Right lobe of liver (tissue), 6 donors: ENCODE measurements at regions not wholly inside any gene's neighbourhood (a gene's known extent, or its start where the extent isn't known, plus 50 kb on each side); places are given as distances from the start of the nearest gene placed in this dataset.
"Not testable (repeated sequence)": the region's sequence is repeated elsewhere in the genome, so short reads cannot be mapped to it uniquely, and the experiment has no call there.

ENCODE experiments used
- ATAC-seq, 4 donors: fragments of 200-7000 bp; cut with Tn5 transposase; one replicate each; pipeline ENCODE4 v1.9.1; 2020; ENCODE audit warnings: mild to moderate bottlenecking in 4 of 4, moderate library complexity in 4 of 4
- DNase-seq, 3 donors: peaks; one replicate each; pipeline ENCODE4 v3.0.0-alpha.2; 2020
- H3K27ac ChIP-seq, 3 donors: fragments of 200-600 bp; one replicate each; pipeline ENCODE4 v1.8.0; 2022
- H3K27me3 ChIP-seq, 2 donors: fragments of 200-600 bp; one replicate each; pipeline ENCODE4 v1.8.0; 2022
- H3K36me3 ChIP-seq, 4 donors: fragments of 200-600 bp; sonication (generic) in 1 of 4; one replicate each; pipeline versions ENCODE4 v1.5.1 to v1.8.0; 2017 to 2022; ENCODE audit warnings: control low read depth in 1 of 4
- H3K4me1 ChIP-seq, 4 donors: fragments of 200-600 bp; sonication (generic) in 1 of 4; one replicate each; pipeline versions ENCODE4 v1.5.1 to v1.8.0; 2017 to 2022; ENCODE audit warnings: control low read depth in 1 of 4
- H3K4me3 ChIP-seq, 3 donors: fragments of 200-600 bp; one replicate each; pipeline ENCODE4 v1.8.0; 2022
- H3K9me3 ChIP-seq, 4 donors: fragments of 200-600 bp; sonication (generic) in 1 of 4; one replicate each; pipeline versions ENCODE4 v1.5.1 to v1.8.0; 2017 to 2022; ENCODE audit warnings: control low read depth in 1 of 4
- CTCF ChIP-seq, 4 donors: fragments of 200-600 bp in 3 of 4; fragments of 450-650 bp in 1 of 4; IDR thresholded peaks; one replicate each; pipeline versions ENCODE4 v1.5.1 to v1.8.0; 2016 to 2022; ENCODE audit warnings: antibody characterized with exemption in 4 of 4, mild to moderate bottlenecking in 2 of 4
- POLR2A ChIP-seq: fragments of 450-650 bp; IDR thresholded peaks from one replicate; pipeline ENCODE4 v1.6.1; 2017; ENCODE audit warnings: antibody characterized with exemption, mild to moderate bottlenecking
- WGBS: methylation state at CpG from one replicate; pipeline ENCODE4 v1.1.6; 2018; ENCODE audit warnings: low coverage, low lambda C conversion rate; ENCODE audit not compliant: insufficient coverage; ENCODE audit errors: missing lambda C conversion rate; 5-methylcytosine and 5-hydroxymethylcytosine counted together
- intact Hi-C, 2 donors: fragments of 100-400 bp; cut with DNase I; formaldehyde crosslinking; loops; one replicate each; pipeline versions ENCODE4 v1.11.2 to v1.14.1; 2022
- donor health status: DM: no; HTN: yes; CAD: no.
- donor health status: DM: no; HTN: no; CAD: no.
- donor health status: DM: no; HTN: no; CAD: no.
- donor health status: DM: no; HTN: yes; CAD: no.
- donor health status: DM: no; HTN: yes; CAD: no.

DNA sequence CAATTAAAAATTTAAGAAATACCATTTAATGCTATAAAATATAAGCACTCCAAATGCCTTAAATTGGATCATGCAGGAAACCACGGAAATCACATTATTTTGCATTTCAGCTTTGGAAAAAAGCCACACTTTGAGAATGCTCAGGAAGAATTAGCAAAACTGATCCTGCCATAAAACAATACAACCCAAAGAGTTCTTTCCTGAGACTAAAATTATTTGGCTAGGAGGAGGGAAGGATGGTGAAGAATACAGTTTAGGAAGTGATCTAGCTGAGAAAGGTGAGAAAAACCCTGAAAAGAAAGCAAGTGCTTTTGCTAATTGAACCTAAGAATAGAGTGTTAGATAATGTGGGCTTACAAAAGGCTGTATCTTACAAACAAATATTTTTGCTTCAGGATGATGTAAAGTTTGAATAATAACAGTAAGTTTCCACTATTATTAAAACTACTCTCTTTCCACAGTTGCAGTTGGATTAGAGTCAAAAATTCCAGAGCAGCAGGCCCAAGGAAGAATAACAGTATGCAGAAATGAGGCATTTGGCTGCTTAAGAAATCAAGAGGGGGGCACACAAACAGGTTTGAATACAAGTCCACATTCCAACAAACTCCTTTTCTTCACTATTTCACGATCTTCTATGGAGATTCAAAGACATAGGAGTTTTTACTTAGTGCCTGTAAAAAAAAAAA lies 565.4 kb downstream of the RFPL4B start:
- WGBS = 30% methylated on average over 2 of the region's 2 CpGs
- no peak overlapping the region for H3K4me3 ChIP-seq
- no peaks in the 10 kb centered on the region for H3K4me1 ChIP-seq
- no peak overlapping the region for H3K27ac ChIP-seq
- H3K36me3 ChIP-seq = no peaks in the 10 kb centered on the region
- no peaks in the 10 kb centered on the region for H3K27me3 ChIP-seq
- ATAC-seq (no peak), DNase-seq (no peak)
- H3K9me3 ChIP-seq = no peaks in the 10 kb centered on the region
- no peak for TF ChIP-seq CTCF (IDR thresholded peaks at IDR 0.05)
- TF ChIP-seq POLR2A = no peak
- intact Hi-C loops = no loop called here

- intact Hi-C loops, ATAC-seq, DNase-seq, H3K9me3 ChIP-seq, H3K27ac ChIP-seq, H3K36me3 ChIP-seq, H3K27me3 ChIP-seq, H3K4me1 ChIP-seq, H3K4me3 ChIP-seq: not testable (repeated sequence)
- no CpG with 5 or more reads among the region's 14 CpGs for WGBS
These were observed 572.6 kb downstream of the RFPL4B start for GRCh38 chr6:112919744-112920143.

DNA sequence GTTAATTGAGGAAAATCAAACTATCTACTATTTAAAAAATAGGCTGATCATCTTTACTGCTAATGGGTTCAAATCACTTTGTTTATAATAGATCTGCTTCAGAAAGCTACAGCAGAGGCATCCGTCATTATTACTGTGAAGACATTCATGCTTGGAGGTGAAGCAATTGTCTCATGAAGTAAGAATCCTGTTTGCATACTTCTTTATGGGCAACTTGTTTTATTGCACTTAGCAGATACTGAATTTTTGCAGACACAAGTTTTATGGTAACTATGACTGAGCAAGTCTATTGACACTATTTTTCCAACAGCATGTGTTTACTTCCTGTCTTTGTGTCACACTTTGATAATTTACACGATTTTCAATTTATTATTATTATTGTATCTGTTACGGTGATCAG lies 573.9 kb downstream of the RFPL4B start:
- no peak for TF ChIP-seq POLR2A
- no peak for TF ChIP-seq CTCF (IDR thresholded peaks at IDR 0.05)
- Histone ChIP-seq H3K27ac (no peak overlapping the region), H3K27me3 (no peaks in the 10 kb centered on the region), H3K9me3 (no peaks in the 10 kb centered on the region), H3K4me3 (no peak overlapping the region), H3K4me1 (no peaks in the 10 kb centered on the region), H3K36me3 (no peaks in the 10 kb centered on the region)
- DNase-seq (no peak), ATAC-seq (no peak)
- 53% methylated on average over 3 of the region's 3 CpGs for WGBS
- intact Hi-C loops = no loop called here

DNA sequence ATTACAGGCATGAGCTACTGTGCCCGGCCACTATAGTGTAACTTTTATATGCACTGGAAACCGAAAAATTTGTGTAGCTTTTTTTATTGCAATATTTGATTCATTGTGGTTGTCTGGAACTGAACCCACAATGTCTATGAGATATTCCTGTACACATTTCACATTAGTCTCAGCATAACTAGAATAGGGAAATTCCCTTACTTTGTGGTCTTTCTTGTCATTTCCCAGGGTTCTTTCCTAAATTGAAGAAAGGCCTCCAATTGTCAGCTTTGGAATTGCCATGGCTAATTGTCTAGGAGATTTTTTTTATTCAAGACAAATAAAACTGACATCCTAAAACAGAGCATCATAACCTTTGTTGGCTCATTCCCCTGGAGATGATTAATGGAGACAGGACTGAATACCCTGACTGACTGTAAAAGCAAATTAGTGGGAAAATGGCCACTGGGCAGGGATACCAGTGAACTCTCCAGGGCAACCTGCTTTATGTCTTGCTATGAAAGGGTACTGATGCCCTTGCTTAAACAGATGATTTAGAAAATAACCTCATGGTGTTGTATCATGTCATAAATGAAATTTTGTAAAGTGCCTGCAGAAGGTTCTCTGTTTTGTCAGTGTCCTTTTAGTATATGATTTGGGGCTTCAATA lies 576.9 kb downstream of the RFPL4B start:
- TF ChIP-seq POLR2A (no peak), CTCF (IDR thresholded peaks at IDR 0.05) (no peak)
- intact Hi-C loops = no loop called here
- Histone ChIP-seq H3K9me3 (no peaks in the 10 kb centered on the region), H3K36me3 (no peaks in the 10 kb centered on the region), H3K4me3 (no peak overlapping the region), H3K27ac (no peak overlapping the region), H3K4me1 (no peaks in the 10 kb centered on the region), H3K27me3 (no peaks in the 10 kb centered on the region)
- ATAC-seq (no peak), DNase-seq (no peak)
- WGBS = 50% methylated on average over 2 of the region's 2 CpGs

DNA sequence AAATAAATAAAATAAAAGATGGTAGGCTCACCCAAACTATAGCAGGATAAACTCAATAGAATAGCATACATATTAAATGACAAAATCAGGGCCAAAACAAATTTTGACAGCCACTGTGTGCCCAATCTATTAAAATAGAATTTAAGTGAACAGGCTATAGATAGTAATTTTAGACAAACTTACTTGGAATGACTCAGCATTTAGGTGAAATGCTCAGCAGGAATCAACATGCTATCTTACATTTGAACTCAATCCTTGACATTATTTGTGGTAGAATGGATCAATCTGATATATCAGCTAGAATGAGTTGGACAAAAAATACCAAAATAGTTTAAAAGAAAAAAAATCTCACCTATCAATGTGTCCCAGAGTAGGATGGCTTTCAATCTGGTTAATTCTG lies 578.6 kb downstream of the RFPL4B start:
- ATAC-seq (no peak), DNase-seq (no peak)
- Histone ChIP-seq H3K36me3 (no peaks in the 10 kb centered on the region), H3K27ac (no peak overlapping the region), H3K4me3 (no peak overlapping the region), H3K27me3 (no peaks in the 10 kb centered on the region), H3K9me3 (no peaks in the 10 kb centered on the region), H3K4me1 (no peaks in the 10 kb centered on the region)
- intact Hi-C loops = no loop called here
- TF ChIP-seq POLR2A = no peak
- no peak for TF ChIP-seq CTCF (IDR thresholded peaks at IDR 0.05)
